IPS-15b (cell line): ENCODE measurements at regions not wholly inside any gene's neighbourhood (a gene's known extent, or its start where the extent isn't known, plus 50 kb on each side); places are given as distances from the start of the nearest gene placed in this dataset.
"Not testable (repeated sequence)": the region's sequence is repeated elsewhere in the genome, so short reads cannot be mapped to it uniquely, and the experiment has no call there.

ENCODE experiments used
- H3K27me3 ChIP-seq: one replicate; pipeline ENCODE4 v1.6.1; 2013; ENCODE audit warnings: low read length; ENCODE audit not compliant: control insufficient read depth, insufficient read depth
- H3K36me3 ChIP-seq: one replicate; pipeline ENCODE4 v1.6.1; 2013; ENCODE audit warnings: low read length; ENCODE audit not compliant: control insufficient read depth, insufficient read depth
- H3K4me1 ChIP-seq: one replicate; pipeline ENCODE4 v1.6.1; 2013; ENCODE audit warnings: mild to moderate bottlenecking, low read length; ENCODE audit not compliant: control insufficient read depth, insufficient read depth
- H3K4me3 ChIP-seq: one replicate; pipeline ENCODE4 v1.5.1; 2013; ENCODE audit warnings: low read depth, low read length
- H3K9ac ChIP-seq: one replicate; pipeline ENCODE4 v1.6.1; 2013; ENCODE audit warnings: low read depth, mild to moderate bottlenecking, low read length
- H3K9me3 ChIP-seq: one replicate; pipeline ENCODE4 v1.6.1; 2013; ENCODE audit warnings: mild to moderate bottlenecking, low read length; ENCODE audit not compliant: control insufficient read depth, insufficient read depth

DNA sequence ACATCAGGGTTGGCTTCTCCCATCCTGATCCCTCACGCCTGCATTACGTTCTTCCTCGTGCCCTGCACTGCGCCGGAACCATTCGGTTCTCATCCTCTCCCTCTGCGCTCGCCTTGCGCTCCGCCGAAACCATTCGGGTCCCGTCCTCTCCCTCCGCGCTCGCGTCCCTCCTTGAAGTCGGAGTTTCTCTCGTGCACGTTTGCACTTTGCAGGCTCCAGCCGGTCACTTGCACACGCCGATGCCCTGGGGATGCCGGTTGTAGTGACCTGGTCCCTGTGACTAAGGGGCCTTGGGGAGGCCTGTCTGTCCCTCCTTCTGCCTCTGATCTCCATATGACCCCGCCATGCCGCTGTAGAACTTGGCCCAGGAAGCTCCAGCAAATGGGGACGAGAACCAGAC lies 265.8 kb downstream of the TEX29 start:
- Histone ChIP-seq H3K9ac (no peak overlapping the region), H3K27me3 (no peaks in the 10 kb centered on the region), H3K4me3 (no peak overlapping the region), H3K9me3 (no peaks in the 10 kb centered on the region), H3K36me3 (no peaks in the 10 kb centered on the region), H3K4me1 (no peaks in the 10 kb centered on the region)

DNA sequence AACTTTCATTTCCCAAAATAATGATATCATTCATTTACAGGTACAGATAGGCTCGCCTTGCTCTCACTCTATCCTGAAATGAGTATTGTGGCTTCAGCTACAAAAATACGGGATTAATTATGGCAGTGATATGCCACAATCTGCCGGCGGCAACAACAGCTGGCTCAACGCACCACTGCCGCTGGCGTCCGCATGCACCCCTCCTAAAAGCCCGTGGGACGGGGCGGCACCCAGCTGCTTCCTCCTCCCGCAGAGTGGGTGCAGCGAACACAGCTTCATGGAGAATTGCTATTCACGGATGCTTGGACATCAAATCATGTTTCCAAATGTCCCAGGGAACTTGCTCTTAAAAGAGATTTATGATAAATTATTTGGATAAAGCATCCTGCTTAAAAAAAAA lies 266.8 kb downstream of the TEX29 start:
- Histone ChIP-seq H3K4me3 (no peak overlapping the region), H3K4me1 (no peaks in the 10 kb centered on the region), H3K27me3 (no peaks in the 10 kb centered on the region), H3K9me3 (no peaks in the 10 kb centered on the region), H3K9ac (no peak overlapping the region), H3K36me3 (no peaks in the 10 kb centered on the region)

DNA sequence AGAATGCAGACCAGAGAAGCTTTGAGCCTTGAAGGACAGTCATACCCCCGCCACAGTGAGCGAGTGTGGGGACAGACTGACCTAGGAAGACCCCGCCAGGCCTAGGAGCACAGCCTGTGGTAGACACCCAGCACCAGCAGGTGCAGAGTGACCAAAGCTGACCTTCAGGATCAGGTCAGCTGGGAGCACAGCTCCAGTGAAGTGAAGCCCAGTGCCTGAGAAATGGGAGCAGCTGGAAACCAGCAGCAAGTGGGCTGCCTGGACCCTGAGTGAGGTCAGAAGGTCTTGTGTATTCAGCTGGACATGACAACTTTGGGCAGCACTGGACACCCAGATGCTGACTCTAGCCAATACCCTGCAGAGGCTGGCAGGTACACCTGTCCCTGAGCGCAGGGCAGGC lies 268.9 kb downstream of the TEX29 start:
- H3K9ac ChIP-seq, result no peak overlapping the region
- H3K36me3 ChIP-seq, result no peaks in the 10 kb centered on the region
- no peaks in the 10 kb centered on the region for H3K9me3 ChIP-seq
- no peaks in the 10 kb centered on the region for H3K4me1 ChIP-seq
- no peak overlapping the region for H3K4me3 ChIP-seq
- H3K27me3 ChIP-seq, result no peaks in the 10 kb centered on the region

DNA sequence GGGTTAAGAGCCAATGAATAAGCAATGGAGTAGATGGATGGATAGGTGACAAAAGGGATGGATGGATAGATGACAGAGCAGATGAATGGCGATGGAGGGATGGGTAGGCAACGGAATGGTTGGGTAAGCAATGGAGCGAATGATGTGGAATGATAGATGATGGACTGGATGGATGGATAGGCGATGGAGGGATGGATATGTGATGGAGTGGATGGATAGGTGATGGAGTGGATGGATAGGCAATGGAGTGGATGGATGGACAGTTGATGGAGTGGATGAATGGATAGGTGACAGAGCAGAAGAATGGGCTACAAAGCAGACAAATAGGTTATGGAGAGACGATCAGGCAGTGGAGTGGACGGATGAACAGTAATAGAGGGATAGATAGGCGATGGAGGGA lies 269.6 kb downstream of the TEX29 start:
- H3K4me3 ChIP-seq, result no peak overlapping the region
- H3K36me3 ChIP-seq, result no peaks in the 10 kb centered on the region
- no peaks in the 10 kb centered on the region for H3K9me3 ChIP-seq
- no peaks in the 10 kb centered on the region for H3K4me1 ChIP-seq
- no peak overlapping the region for H3K9ac ChIP-seq
- no peaks in the 10 kb centered on the region for H3K27me3 ChIP-seq

DNA sequence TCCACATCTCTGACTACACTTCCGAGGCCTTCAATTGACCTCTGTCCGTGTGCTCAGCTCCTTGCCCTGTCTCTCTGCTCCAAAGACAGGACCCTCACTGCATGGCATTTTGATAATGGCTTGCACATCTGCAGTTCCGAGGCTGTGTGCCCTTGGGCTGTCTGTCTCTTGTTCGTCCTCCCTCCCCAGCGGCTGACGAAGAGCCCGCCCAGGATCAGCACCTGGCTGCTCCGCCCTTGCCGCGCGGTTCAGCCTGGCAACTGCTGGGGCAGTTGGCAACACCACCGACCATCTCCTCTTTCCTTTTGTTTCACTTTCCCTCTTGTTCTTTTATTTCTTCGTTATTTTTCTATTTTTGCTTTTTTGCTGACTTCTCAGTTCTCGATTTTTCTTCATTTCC lies 270.4 kb downstream of the TEX29 start:
- no peaks in the 10 kb centered on the region for H3K27me3 ChIP-seq
- H3K4me3 ChIP-seq, result no peak overlapping the region
- no peaks in the 10 kb centered on the region for H3K4me1 ChIP-seq
- no peak overlapping the region for H3K9ac ChIP-seq
- no peaks in the 10 kb centered on the region for H3K9me3 ChIP-seq
- no peaks in the 10 kb centered on the region for H3K36me3 ChIP-seq

DNA sequence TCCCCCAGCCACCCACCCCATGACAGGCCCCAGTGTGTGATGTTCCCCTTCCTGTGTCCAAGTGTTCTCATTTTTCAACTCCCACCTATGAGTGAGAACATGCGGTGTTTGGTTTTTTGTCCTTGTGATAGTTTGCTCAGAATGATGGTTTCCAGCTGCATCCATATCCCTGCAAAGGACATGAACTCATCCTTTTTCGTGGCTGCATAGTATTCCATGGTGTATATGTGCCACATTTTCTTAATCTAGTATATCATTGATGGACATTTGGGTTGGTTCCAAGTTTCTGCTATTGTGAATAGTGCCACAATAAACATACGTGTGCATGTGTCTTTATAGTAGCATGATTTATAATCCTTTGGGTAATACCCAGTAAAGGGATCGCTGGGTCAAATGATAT lies 273.0 kb downstream of the TEX29 start:
- H3K9me3 ChIP-seq, H3K36me3 ChIP-seq, H3K4me1 ChIP-seq, H3K9ac ChIP-seq, H3K4me3 ChIP-seq, H3K27me3 ChIP-seq: not testable (repeated sequence)

DNA sequence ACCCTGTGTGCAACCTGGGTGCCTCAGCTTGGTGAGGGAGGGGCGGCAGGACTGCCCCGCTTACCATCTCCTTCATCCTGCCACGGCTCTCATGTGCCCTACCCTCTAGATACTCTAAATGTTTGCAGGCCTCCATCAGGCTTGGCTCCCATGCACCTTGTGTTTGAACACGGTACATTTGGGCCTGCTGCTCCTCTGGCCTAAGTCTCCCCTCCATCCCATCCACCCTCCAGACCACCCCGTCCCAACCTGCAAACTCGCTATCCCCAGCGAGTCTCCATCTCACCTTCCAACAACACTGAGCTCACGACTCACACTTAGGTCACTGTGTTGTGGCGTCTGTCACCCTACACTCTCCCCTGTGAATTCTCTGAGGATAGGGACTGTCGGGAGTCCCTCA lies 274.2 kb downstream of the TEX29 start:
- Histone ChIP-seq H3K27me3 (peaks cover 4% of the 10 kb centered on the region), H3K4me3 (no peak overlapping the region), H3K36me3 (no peaks in the 10 kb centered on the region), H3K9ac (no peak overlapping the region), H3K4me1 (peaks cover 8% of the 10 kb centered on the region), H3K9me3 (no peaks in the 10 kb centered on the region)

DNA sequence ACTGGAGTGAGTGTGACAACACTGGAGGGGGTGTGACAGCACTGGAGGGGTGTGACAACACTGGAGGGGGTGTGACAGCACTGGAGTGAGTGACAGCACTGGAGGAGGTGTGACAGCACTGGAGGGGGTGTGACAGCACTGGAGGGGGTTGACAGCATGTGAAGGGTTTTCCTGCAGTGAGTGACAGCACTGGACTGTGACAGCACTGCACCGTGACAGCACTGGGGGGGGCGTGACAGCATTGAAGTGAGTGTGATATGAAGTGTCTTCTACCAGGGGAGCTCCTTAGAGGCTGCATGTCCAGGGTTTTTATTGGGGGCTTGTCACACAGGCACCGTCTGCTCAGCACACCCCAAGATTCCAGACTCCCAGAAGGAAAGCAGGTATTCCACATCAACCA lies 274.8 kb downstream of the TEX29 start:
- no peaks in the 10 kb centered on the region for H3K9me3 ChIP-seq
- H3K9ac ChIP-seq, result no peak overlapping the region
- H3K36me3 ChIP-seq, result no peaks in the 10 kb centered on the region
- peaks cover 4% of the 10 kb centered on the region for H3K27me3 ChIP-seq
- peaks cover 8% of the 10 kb centered on the region for H3K4me1 ChIP-seq
- no peak overlapping the region for H3K4me3 ChIP-seq

DNA sequence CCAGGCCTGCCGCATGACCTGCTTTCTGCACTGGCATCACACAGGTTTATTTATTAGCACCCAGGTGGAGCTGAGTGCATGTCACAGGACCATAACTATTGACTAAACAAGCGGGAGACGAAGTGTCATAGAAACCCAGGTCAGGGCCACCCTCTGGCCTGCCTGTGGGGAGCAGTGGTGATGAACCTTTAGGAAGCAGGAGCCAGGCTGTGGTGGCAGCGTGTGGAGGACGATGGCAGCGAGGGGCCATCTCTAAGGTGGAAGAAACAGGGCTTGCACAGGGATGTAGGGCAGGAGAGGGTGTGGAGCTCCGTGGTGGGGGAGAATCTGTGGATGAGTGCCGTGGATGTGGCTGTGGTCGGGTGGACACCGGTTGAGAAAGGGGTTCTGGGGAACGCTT lies 275.3 kb downstream of the TEX29 start:
- H3K4me1 ChIP-seq, result peaks cover 8% of the 10 kb centered on the region
- H3K9ac ChIP-seq, result no peak overlapping the region
- H3K9me3 ChIP-seq, result no peaks in the 10 kb centered on the region
- H3K36me3 ChIP-seq, result no peaks in the 10 kb centered on the region
- peaks cover 4% of the 10 kb centered on the region for H3K27me3 ChIP-seq
- no peak overlapping the region for H3K4me3 ChIP-seq

DNA sequence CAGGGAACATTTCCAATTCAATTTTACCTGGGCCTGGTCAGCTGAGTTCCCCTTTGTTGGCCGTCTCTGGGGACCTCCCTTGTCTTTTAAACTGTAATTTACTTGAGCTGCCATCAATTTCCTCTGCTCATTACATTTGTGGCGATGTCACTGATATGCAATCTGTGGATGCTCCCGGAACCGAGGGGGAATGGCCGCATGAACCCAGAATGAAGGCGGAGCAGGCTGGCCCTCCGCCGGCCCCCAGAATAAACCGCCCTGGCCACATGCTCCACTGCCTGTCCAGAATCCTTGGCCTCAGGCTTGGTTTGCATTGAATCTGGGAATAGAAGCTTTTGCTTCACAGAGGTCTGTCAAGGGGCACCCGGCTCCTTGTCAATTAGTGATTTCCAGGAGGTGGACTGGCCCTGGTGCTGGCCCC lies 276.8 kb downstream of the TEX29 start:
- Histone ChIP-seq H3K36me3 (no peaks in the 10 kb centered on the region), H3K9ac (no peak overlapping the region), H3K4me1 (peaks cover 8% of the 10 kb centered on the region), H3K9me3 (no peaks in the 10 kb centered on the region), H3K27me3 (peaks cover 4% of the 10 kb centered on the region), H3K4me3 (no peak overlapping the region)

DNA sequence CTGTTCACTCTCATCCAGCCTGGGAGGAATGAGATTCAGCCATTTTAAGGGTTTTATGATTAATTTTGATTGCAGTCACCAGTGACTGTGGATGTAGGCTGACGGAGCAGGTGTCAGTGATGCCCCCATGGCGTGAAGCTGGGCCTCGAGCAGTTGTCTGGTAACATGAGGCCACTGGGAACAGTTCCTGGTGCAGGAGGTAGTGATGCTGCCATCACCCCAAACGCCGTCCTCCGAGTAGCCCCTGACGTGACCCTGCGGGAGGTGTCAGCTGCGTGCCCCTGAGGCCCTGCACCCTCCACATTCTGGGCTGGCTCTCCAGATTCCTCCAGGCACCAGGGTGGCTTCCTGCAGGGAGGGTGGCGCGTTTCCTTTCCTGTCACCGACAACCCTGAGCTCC lies 277.2 kb downstream of the TEX29 start:
- Histone ChIP-seq H3K27me3 (peaks cover 4% of the 10 kb centered on the region), H3K4me1 (peaks cover 8% of the 10 kb centered on the region), H3K36me3 (no peaks in the 10 kb centered on the region), H3K4me3 (no peak overlapping the region), H3K9me3 (no peaks in the 10 kb centered on the region), H3K9ac (no peak overlapping the region)

DNA sequence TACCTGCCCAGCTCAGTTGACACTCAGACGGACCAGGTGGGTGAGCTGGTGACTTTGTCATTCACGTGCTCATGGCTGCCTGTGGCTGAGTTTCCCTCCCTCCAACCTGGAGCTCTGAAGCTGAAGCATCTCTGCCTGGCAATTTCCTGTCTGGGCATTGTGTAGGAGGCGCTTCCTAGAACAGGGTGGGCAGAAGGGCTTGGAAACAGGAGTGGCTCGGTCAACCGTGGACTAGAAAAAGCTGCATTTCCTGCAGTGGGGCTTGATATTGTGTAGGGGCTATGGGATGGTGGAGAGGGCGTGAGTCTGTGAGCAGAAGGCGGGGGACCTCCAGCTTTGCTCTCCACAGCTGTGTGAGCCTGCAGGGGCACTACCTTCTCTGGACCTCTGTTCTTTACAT lies 278.3 kb downstream of the TEX29 start:
- H3K4me3 ChIP-seq, result no peak overlapping the region
- no peak overlapping the region for H3K9ac ChIP-seq
- H3K4me1 ChIP-seq, result peaks cover 8% of the 10 kb centered on the region
- H3K27me3 ChIP-seq, result peaks cover 4% of the 10 kb centered on the region
- no peaks in the 10 kb centered on the region for H3K36me3 ChIP-seq
- no peaks in the 10 kb centered on the region for H3K9me3 ChIP-seq

DNA sequence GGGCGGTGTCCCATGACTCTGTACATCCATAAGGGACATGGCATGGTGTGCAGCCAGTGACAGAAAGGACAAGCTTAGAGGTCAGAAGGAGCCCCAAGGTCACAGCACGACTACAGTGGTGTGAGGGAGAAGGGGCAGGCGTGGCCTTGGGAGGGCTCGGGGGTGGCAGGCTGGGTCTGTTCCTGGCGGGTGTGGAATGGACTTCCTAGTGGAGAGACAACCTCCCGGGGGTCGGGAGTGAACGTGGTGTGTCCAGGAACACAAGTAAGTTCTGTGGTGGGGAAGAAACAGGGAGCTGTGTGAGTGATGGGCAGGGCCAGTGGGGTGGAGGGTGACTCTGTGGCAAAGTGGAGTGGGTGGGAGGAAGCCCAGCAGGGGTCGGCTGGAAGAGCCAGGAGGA lies 279.3 kb downstream of the TEX29 start:
- H3K27me3 ChIP-seq, result peaks cover 4% of the 10 kb centered on the region
- H3K9me3 ChIP-seq, result no peaks in the 10 kb centered on the region
- H3K4me3 ChIP-seq, result no peak overlapping the region
- no peak overlapping the region for H3K9ac ChIP-seq
- H3K36me3 ChIP-seq, result no peaks in the 10 kb centered on the region
- H3K4me1 ChIP-seq, result peaks cover 8% of the 10 kb centered on the region
